Stimulated activated naive CD8-positive, alpha-beta T cell treated with anti-CD3 and anti-CD28 coated beads, Interleukin-15, Interleukin-2, amounts not matched to agents 100 U/mL and 50 U/mL, for 24 hours (primary cell): ENCODE measurements at regions not wholly inside any gene's neighbourhood (a gene's known extent, or its start where the extent isn't known, plus 50 kb on each side); places are given as distances from the start of the nearest gene placed in this dataset.

Source experiments
- ATAC-seq: fragments of 150-1000 bp; cut with Tn5 transposase; one replicate; pipeline ENCODE4 v1.10.0; 2021
- DNase-seq: peaks from one replicate; pipeline ENCODE4 v3.0.0; 2021

DNA sequence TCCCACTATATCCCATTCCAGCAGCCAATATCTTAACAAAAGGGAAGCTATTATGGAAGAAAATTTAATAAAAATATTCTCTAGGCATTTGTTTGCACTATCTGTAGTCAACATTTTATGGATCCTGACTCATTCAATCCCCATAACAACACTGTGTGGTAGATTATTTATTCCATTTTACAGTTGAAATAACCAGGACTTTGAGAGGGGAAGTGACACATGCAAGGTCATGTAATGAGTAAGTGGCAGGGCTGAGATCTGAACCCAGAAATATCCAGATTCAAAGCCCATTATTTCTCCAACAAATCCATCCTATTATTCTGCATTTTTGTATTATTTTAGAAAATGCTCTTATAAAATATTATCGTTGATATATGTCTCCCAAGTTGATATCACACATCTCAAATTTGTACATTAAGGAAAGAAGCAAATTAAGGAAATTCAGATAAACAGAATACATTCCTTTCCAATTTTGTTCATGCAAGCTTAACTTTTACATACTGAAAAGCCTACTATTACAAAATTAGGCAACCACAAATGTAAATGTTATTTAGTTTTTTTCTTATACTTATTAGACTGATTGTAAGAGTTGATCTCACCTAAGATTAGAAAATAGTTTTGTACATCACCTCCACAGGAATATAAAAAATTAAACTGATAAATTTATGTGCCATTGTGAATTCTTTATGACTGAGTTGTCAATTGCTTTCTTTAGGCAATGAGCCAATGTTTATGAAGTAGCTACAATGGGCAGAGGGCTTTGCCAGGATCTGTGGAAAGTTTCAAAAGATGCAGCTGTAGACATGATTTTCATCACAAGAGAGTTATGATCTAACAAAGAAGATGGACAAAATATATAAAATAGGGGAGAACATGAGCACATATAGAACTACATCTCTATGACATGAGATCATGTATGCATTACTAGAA is 55.1 kb upstream of the E2F7 start:
- no peak for ATAC-seq
- no peak for DNase-seq

DNA sequence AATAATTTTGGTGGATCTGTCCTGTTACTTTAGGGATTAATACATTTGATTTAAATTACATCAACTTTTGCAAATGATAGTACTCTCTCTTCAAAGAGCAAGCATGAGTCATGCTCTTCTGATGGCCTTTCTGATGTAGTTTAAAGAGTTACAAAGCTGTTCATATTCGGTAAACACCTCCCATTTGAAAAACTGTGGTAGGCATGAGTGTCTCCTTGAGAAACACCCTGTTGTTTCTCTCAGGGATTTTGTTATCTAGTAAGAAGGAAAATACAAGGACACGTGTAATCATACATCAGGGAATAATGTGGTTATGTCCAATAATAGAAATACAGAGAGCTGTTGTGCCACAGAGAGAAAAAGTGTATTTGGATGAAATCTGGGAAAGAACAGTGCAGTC is 53.3 kb upstream of the E2F7 start:
- ATAC-seq (no peak), DNase-seq (no peak)

DNA sequence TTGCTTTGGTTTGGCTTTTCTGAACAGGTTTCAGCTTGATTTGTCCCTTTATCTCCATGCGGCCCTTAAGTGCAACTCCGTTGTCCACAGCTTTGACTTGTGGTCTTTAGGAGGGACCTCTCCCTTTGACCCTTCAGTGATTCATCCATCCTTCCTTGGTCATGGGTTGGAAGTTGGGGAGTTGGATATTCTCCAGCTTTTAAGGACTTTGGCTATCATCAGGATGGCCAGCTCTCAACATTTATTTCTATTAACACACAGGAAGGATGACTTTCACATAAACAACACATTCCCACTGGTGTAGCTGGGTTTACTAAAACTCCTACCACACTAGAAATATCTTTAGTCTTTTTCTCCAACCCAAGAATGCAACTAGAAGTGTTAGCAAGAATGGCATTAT is 50.9 kb upstream of the E2F7 start:
- ATAC-seq, result no peak
- no peak for DNase-seq

DNA sequence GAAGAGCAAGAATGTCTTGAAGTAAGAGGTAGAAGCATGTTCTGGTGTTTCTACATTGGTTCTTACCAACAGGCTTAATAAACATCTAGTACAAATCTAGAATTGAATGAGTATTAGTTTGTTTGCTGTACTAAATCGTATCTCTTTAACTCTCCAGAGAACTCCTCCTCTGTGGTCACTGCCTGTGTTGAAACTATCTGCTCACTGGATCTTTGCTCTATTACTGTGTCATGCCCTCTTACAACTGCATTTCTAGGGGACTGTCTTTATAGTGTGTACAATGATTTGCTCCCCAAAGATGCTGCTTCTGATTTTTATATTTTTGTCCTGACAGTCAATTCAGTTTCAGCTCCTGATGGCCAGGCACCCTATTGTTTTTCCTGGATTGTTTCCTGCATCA is 50.1 kb upstream of the E2F7 start:
- ATAC-seq (no peak), DNase-seq (no peak)
